VCaP (cell line): ENCODE measurements at regions not wholly inside any gene's neighbourhood (a gene's known extent, or its start where the extent isn't known, plus 50 kb on each side); places are given as distances from the start of the nearest gene placed in this dataset.
A peak's percentile ranks its signal among the peaks of the same experiment; 100 is the strongest.

Experiments used
- H3K27ac ChIP-seq: fragments of 450-650 bp; 2 replicates; pipeline ENCODE4 v1.5.1; 2017
- TF ChIP-seq, protein P1 (sequence below): fragments of 450-650 bp; conservative IDR thresholded peaks from 2 replicates; pipeline ENCODE4 v1.5.1; 2017; ENCODE audit warnings: mild to moderate bottlenecking, moderate library complexity

DNA sequence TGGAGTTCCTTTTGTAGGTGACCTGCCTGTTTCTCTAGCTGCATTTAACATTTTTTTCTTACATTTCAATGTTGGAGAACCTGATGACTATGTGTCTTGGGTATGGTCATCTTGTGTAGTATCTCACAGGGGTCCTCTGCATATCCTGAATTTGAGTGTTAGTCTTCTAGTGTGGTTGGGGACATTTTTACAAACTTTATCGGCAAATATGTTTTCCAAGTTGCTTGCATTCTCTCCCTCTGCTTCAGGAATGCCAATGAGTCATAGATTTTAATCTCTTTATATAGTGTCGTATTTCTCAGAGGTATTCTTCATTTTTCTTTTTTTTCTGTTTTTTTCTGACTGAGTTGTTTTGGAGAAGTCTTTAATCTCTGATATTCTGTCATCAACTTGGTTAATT, 684.0 kb downstream of the NCAM2 start:
- TF ChIP-seq, protein P1, sequence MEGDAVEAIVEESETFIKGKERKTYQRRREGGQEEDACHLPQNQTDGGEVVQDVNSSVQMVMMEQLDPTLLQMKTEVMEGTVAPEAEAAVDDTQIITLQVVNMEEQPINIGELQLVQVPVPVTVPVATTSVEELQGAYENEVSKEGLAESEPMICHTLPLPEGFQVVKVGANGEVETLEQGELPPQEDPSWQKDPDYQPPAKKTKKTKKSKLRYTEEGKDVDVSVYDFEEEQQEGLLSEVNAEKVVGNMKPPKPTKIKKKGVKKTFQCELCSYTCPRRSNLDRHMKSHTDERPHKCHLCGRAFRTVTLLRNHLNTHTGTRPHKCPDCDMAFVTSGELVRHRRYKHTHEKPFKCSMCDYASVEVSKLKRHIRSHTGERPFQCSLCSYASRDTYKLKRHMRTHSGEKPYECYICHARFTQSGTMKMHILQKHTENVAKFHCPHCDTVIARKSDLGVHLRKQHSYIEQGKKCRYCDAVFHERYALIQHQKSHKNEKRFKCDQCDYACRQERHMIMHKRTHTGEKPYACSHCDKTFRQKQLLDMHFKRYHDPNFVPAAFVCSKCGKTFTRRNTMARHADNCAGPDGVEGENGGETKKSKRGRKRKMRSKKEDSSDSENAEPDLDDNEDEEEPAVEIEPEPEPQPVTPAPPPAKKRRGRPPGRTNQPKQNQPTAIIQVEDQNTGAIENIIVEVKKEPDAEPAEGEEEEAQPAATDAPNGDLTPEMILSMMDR, result no peak
- no peak overlapping the region for H3K27ac ChIP-seq

GRCh38 chr21:21688889-21689288, 690.7 kb downstream of the NCAM2 start:
- TF ChIP-seq, protein P1, result peak; percentile 85
- H3K27ac ChIP-seq, result no peak overlapping the region

DNA sequence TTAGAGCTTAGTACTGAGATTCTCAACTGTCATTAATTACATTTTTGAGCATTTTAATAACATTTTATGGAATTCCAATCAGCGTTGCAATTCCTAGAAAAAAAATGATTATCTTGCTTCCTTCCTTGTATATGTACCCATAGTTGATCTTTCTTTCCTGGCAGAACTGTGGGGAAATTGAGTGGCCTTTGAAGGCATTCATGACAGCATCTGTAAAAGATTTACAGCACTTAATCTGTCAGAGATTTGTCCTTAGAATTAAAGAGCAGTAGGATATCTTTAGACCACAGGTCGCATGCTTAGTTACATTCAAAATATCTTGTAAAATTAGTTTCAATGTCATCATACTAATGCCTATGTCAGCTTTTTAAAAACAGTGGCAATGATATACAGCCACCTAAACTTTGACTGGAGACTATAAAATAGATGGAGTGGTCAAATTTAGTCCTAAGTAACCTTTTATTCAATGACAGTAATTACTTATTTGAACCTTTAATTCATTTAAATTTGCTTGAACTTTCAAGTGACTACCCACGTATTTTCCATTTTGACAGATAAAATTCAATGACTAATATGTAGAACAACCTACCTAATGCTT, 692.0 kb downstream of the NCAM2 start:
- no peak overlapping the region for H3K27ac ChIP-seq
- TF ChIP-seq, protein P1, result no peak

- TF ChIP-seq, protein P1, result no peak
- H3K27ac ChIP-seq, result no peak overlapping the region
Measured at GRCh38 chr21:21712748-21713520, 714.7 kb downstream of the NCAM2 start.

GRCh38 chr21:21713651-21714180, 715.5 kb downstream of the NCAM2 start:
- no peak overlapping the region for H3K27ac ChIP-seq

DNA sequence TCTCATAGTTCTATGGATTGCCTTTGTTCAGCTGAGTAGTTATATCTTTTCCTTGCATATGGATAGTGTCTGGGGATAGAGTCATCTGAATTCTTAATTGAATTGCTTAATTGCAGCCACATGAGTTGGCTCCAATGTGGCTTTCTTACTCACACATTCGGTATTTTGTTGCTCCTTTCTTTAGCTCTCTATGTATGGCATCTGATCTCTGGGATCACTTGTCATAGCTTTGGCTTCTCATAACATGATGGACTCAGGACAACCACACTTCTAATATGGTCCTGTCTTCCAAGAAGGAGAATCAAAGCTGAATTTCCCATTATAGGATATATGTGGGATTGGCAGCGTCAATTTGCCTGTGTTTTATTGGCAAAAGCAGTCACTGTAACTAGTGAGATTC, 716.2 kb downstream of the NCAM2 start:
- TF ChIP-seq, protein P1, result no peak
- no peak overlapping the region for H3K27ac ChIP-seq

More at GRCh38 chr21:21713651-21714180, 715.5 kb downstream of the NCAM2 start:
- TF ChIP-seq, protein P1, result no peak

- TF ChIP-seq, protein P1, result no peak
- H3K27ac ChIP-seq, result no peak overlapping the region
Measured at GRCh38 chr21:21715266-21715969, 717.2 kb downstream of the NCAM2 start.
